ENCODE measurements at regions not wholly inside any gene's neighbourhood (a gene's known extent, or its start where the extent isn't known, plus 50 kb on each side); places are given as distances from the start of the nearest gene placed in this dataset.

DNA sequence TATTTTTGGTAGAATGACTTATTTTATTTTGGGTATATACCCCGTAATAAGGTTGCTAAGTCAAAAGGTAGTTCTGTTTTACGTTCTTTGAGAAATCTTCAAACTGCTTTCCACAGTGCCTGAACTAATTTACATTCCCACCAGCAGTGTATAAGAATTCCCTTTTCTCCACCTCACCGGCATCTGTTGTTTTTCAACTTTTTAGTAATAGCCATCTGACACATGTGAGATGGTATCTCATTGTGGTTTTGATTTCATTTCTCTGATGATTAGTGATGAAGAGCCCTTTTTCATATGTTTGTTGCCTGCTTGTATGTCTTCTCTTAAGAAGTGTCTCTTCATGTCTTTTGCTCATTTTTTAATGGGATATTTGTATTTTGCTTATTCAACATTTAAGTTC, 215.2 kb upstream of the TFPI start:
- no peak overlapping the region for H3K4me2 ChIP-seq (ENCODE audit: low read depth, low read length, poor library complexity, severe bottlenecking)
- H3K9ac ChIP-seq (ENCODE audit: low read length) = no peak overlapping the region
- no peak overlapping the region for H3K4me3 ChIP-seq (ENCODE audit: insufficient read depth, low read length, poor library complexity, severe bottlenecking)
- no peaks in the 10 kb centered on the region for H3K79me2 ChIP-seq (ENCODE audit: insufficient read depth, low read length)
- H4K20me1 ChIP-seq (ENCODE audit: low read depth, low read length) = no peaks in the 10 kb centered on the region
- H3K9me2 ChIP-seq (replicated peaks; ENCODE audit: insufficient read depth, low read length) = no peaks in the 10 kb centered on the region
- H3F3A ChIP-seq (ENCODE audit: insufficient read depth) = no peaks in the 10 kb centered on the region
- no peak for TF ChIP-seq EZH2phosphoT487 (conservative IDR thresholded peaks at IDR 0.05; ENCODE audit: low read length)
- TF ChIP-seq, protein P1, sequence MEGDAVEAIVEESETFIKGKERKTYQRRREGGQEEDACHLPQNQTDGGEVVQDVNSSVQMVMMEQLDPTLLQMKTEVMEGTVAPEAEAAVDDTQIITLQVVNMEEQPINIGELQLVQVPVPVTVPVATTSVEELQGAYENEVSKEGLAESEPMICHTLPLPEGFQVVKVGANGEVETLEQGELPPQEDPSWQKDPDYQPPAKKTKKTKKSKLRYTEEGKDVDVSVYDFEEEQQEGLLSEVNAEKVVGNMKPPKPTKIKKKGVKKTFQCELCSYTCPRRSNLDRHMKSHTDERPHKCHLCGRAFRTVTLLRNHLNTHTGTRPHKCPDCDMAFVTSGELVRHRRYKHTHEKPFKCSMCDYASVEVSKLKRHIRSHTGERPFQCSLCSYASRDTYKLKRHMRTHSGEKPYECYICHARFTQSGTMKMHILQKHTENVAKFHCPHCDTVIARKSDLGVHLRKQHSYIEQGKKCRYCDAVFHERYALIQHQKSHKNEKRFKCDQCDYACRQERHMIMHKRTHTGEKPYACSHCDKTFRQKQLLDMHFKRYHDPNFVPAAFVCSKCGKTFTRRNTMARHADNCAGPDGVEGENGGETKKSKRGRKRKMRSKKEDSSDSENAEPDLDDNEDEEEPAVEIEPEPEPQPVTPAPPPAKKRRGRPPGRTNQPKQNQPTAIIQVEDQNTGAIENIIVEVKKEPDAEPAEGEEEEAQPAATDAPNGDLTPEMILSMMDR (IDR thresholded peaks at IDR 0.05; ENCODE audit: insufficient read depth, low read length, poor library complexity, severe bottlenecking) = no peak
- no peak overlapping the region for H3K27ac ChIP-seq (ENCODE audit: low read depth, low read length)
- no peaks in the 10 kb centered on the region for H3K36me3 ChIP-seq (ENCODE audit: low read length)
- no peak overlapping the region for H2AFZ ChIP-seq (ENCODE audit: low read depth, low read length, severe bottlenecking)
- H3K27me3 ChIP-seq (ENCODE audit: low read length) = no peaks in the 10 kb centered on the region
- H3K9me3 ChIP-seq (ENCODE audit: insufficient read depth, low read length) = no peaks in the 10 kb centered on the region

DNA sequence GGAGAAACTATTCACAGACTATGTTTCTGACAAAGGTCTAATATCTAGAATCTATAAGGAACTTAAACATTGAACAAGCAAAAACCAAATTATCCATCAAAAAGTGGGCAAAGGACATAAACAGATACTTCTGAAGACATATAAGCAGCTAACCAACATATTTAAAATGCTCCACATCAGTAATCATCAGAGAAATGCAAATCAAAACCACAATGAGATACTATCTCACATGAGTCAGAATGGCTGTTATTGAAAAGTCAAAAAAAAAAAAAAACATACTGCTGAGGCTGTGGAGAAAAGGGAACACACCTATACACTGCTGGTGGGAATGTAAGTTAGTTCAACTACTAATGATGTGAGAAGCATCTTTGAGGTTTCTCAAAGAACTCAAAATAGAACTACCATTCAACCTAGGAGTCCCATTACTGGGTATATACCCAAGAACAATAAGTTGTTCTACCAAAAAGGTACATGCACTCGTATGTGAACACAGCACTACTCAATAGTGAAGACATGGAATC, 220.4 kb upstream of the TFPI start:
- no peak for TF ChIP-seq EZH2phosphoT487 (conservative IDR thresholded peaks at IDR 0.05; ENCODE audit: low read length)
- TF ChIP-seq, protein P1 (IDR thresholded peaks at IDR 0.05; ENCODE audit: insufficient read depth, low read length, poor library complexity, severe bottlenecking) = no peak
- Histone ChIP-seq H3K4me2 (ENCODE audit: low read depth, low read length, poor library complexity, severe bottlenecking) (no peak overlapping the region), H3K36me3 (ENCODE audit: low read length) (no peaks in the 10 kb centered on the region), H4K20me1 (ENCODE audit: low read depth, low read length) (no peaks in the 10 kb centered on the region), H3F3A (ENCODE audit: insufficient read depth) (no peaks in the 10 kb centered on the region), H3K9ac (ENCODE audit: low read length) (no peak overlapping the region), H3K27ac (ENCODE audit: low read depth, low read length) (no peak overlapping the region), H3K9me3 (ENCODE audit: insufficient read depth, low read length) (no peaks in the 10 kb centered on the region), H3K4me3 (ENCODE audit: insufficient read depth, low read length, poor library complexity, severe bottlenecking) (no peak overlapping the region), H2AFZ (ENCODE audit: low read depth, low read length, severe bottlenecking) (no peak overlapping the region), H3K79me2 (ENCODE audit: insufficient read depth, low read length) (no peaks in the 10 kb centered on the region), H3K9me2 (replicated peaks; ENCODE audit: insufficient read depth, low read length) (no peaks in the 10 kb centered on the region), H3K27me3 (ENCODE audit: low read length) (no peaks in the 10 kb centered on the region)

DNA sequence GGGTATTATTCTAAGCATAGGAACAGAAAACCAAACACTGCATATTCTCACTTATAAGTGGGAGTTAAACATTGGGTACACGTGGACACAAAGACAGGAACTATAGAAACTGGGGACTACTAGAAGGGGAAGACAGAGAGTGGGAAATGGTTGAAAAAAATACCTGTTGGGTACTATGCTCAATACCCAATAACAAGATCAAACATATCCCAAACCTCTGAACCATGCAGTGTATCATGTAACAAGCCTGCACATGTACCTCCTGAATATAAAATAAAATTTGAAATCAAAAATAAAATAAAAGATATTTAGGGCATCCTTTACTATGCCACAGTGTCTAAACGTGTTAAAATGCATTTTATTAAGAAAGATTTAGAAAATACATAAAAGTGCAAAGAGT, 221.0 kb upstream of the TFPI start:
- Histone ChIP-seq H3K9ac (ENCODE audit: low read length) (no peak overlapping the region), H3K9me3 (ENCODE audit: insufficient read depth, low read length) (no peaks in the 10 kb centered on the region), H2AFZ (ENCODE audit: low read depth, low read length, severe bottlenecking) (no peak overlapping the region), H3K4me2 (ENCODE audit: low read depth, low read length, poor library complexity, severe bottlenecking) (no peak overlapping the region), H3K4me3 (ENCODE audit: insufficient read depth, low read length, poor library complexity, severe bottlenecking) (no peak overlapping the region), H3K9me2 (replicated peaks; ENCODE audit: insufficient read depth, low read length) (no peaks in the 10 kb centered on the region), H3K27me3 (ENCODE audit: low read length) (no peaks in the 10 kb centered on the region), H3K36me3 (ENCODE audit: low read length) (no peaks in the 10 kb centered on the region), H3K27ac (ENCODE audit: low read depth, low read length) (no peak overlapping the region), H3K79me2 (ENCODE audit: insufficient read depth, low read length) (no peaks in the 10 kb centered on the region), H3F3A (ENCODE audit: insufficient read depth) (no peaks in the 10 kb centered on the region), H4K20me1 (ENCODE audit: low read depth, low read length) (no peaks in the 10 kb centered on the region)
- no peak for TF ChIP-seq EZH2phosphoT487 (conservative IDR thresholded peaks at IDR 0.05; ENCODE audit: low read length)
- TF ChIP-seq, protein P1 (IDR thresholded peaks at IDR 0.05; ENCODE audit: insufficient read depth, low read length, poor library complexity, severe bottlenecking) = no peak
